ENCODE measurements at regions not wholly inside any gene's neighbourhood (a gene's known extent, or its start where the extent isn't known, plus 50 kb on each side); places are given as distances from the start of the nearest gene placed in this dataset.
"Not testable (repeated sequence)": the region's sequence is repeated elsewhere in the genome, so short reads cannot be mapped to it uniquely, and the experiment has no call there.

- intact Hi-C loops (cut with DNase I): no loop called here
- no peak for DNase-seq (ENCODE audit: low spot score)
Measured at GRCh38 chr5:145520335-145520734, 314.8 kb downstream of the PRELID2 start.

- DNase-seq (ENCODE audit: low spot score); intact Hi-C loops (cut with DNase I): not testable (repeated sequence)
Measured at GRCh38 chr5:145517588-145517987, 317.6 kb downstream of the PRELID2 start.

DNA sequence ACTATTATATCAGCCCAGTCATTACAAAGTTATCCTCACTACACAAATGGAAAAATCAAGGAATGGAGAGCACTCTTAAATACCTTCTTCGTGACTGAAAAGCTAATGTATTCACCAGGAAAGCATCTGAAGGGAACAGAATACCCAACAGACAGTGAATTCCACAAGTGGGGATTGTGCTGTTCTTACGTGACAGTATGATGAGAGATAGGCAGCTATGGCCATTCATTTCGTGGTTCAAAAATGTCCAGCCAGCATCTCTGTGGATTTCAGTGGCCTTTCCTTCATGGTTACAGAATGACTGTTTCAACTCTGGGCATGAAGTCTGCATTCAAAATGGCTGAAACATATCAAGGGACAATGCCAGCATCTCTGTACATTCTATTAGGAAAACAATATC lies 323.8 kb downstream of the PRELID2 start:
- DNase-seq (ENCODE audit: low spot score): no peak
- intact Hi-C loops (cut with DNase I): no loop called here

GRCh38 chr5:145510769-145511168 lies 324.4 kb downstream of the PRELID2 start:
- no peak for DNase-seq (ENCODE audit: low spot score)
- intact Hi-C loops (cut with DNase I): no loop called here

- DNase-seq (ENCODE audit: low spot score): no peak
- intact Hi-C loops (cut with DNase I): no loop called here
Measured at GRCh38 chr5:145510324-145510723, 324.8 kb downstream of the PRELID2 start.

- DNase-seq (ENCODE audit: low spot score): no peak
- intact Hi-C loops (cut with DNase I): no loop called here
Measured at GRCh38 chr5:145509336-145510136, 325.6 kb downstream of the PRELID2 start.

DNA sequence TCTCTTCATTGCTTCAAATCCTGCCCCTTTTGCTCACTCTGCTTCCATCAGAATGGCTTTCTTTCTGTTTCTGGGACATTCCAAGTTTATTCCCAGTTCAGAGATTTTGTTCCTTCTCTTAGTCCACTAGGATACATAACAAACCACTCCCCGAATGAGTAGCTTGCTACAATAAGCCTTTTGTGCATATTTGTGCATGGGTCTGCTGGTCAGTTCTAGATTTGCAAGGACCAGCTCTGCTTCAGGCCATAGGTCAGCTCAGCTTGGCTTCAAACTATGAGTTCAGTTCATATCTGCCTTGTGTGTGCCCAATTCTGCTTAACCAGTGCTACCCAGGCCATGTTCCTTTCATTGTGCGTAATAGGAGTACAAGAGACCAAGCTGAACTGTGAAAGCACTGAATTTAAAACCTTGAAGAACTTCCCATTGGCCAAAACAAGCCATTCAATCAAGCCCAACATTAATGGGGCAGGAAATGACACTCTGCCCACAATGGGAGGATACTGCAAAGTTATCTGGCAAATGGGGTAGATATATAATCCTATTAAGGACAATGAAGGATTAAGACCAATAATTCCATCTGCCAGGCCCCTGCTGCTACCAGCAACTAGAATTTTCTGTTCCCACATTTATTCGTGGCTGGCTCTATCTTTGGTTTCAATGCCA lies 328.8 kb downstream of the PRELID2 start:
- intact Hi-C loops (cut with DNase I): no loop called here
- no peak for DNase-seq (ENCODE audit: low spot score)

DNA sequence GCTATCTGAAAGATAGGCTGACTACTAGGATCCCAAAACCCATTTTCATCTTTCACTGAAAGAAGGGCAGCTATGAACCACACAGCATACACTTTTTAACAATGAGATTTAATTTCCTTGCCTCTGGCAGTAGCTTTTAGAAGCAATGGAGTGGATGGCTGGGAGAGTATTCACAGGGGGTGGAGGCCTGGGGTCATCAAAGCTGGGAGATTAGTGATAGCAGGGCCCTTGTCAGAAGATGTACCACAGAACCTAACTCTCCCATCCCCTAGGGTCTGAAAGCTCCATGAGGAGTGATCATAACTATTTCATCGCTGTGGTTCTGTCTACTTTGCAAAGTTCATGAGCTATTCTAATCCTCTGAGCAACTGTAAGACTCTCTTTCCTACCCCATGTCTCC lies 332.2 kb downstream of the PRELID2 start:
- no peak for DNase-seq (ENCODE audit: low spot score)
- intact Hi-C loops (cut with DNase I): no loop called here

DNA sequence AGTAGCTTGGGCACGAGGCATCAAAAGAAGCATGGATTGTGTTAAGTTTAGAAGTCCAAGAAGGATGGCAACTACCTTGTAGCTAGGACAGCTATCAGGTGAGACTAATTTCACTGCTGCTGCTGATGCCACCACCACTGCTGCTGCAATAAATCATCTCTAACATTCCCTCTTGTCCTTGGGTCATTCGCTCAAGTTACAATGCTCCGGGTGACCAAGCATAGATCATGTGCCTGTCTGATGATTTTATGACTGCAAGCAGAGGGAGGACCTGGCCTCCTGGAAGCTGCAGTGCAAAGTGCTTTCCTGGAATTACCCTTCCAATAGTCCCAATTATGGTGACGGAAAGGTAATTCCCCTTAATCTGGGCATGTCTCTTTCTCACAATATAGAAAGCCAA lies 334.4 kb downstream of the PRELID2 start:
- intact Hi-C loops (cut with DNase I): no loop called here
- DNase-seq (ENCODE audit: low spot score): no peak

DNA sequence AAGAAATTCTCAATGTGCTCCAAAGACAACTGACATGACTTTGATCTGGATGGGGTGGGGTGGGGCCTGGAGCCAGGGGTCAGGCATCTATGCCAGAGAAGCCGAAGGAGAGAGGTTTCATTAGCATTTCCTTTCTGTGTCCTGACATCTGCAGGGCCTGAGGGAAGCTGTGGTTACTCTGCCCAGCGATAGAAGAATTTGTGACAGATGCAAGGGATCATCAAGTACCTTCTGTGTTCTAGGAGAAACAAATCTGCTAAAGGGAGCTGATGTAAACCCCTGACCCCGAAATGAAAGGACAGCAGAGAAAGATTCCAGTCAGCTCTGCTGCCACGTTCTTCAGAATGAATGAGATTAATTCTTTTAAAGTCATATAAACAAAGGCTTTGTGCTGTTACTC lies 335.7 kb downstream of the PRELID2 start:
- intact Hi-C loops (cut with DNase I): no loop called here
- no peak for DNase-seq (ENCODE audit: low spot score)

DNA sequence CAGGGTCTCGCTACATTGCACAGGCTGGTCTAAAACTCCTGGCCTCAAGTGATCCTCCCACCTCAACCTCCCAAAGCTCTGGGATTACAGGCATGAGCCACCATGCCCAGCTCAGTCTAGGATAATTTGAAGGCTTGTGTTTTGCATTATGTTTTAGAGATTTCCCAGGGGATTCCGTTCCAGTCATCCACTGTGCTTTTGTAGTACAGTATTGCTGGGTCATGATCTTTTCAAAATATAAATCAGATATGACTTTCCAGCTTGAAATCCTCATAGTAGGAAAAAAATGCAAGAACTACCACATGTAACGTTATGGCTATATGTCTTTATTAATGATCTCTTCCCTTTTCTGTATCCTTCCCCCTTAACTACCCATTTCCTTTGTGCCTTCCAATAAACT lies 338.1 kb downstream of the PRELID2 start:
- intact Hi-C loops (cut with DNase I): no loop called here
- DNase-seq (ENCODE audit: low spot score): no peak

- intact Hi-C loops (cut with DNase I): no loop called here
- DNase-seq (ENCODE audit: low spot score): no peak
Measured at GRCh38 chr5:145495741-145496140, 339.4 kb downstream of the PRELID2 start.

GRCh38 chr5:145495196-145495595 lies 339.9 kb downstream of the PRELID2 start:
- intact Hi-C loops (cut with DNase I): no loop called here

DNA sequence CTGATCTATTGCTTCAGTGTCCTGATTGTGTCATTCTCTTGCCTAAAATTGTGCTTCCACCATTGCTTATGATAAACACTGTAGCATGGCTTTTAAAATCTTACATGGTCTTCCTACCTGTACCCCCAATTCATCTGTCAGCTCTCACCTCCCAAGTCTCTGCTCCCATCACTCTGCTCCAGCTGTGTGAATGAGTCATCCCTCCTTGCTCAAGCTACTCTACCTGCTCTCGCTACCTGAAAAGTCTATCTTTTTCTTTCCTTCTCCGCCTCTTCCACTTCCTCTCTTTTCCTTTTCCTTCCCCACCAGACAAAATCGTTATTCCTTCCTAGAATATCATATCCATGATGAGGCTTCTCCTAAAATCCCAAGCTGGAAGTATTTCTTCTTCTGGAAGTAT lies 341.7 kb downstream of the PRELID2 start:
- no peak for DNase-seq (ENCODE audit: low spot score)
- intact Hi-C loops (cut with DNase I): no loop called here

More at GRCh38 chr5:145495196-145495595, 339.9 kb downstream of the PRELID2 start:
- DNase-seq (ENCODE audit: low spot score): no peak

DNA sequence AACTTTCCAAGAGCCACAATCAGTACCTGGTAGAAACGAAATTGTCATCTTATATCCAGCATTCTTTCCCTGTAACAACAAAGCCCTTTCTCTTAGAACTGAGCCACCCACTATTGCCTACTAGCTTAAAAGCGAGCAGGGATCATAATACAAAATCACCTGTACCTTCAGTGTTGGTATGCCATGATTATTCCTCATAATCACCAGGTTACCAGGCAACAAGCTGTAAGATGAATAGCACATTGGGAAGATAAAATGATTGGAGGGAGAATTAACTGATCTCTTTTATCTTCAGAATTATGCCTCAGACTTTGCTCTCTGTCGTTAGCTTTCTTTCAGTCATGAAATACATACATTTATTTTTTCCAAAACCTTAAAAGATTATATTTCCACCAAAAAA lies 345.6 kb downstream of the PRELID2 start:
- no peak for DNase-seq (ENCODE audit: low spot score)
- intact Hi-C loops (cut with DNase I): no loop called here

DNA sequence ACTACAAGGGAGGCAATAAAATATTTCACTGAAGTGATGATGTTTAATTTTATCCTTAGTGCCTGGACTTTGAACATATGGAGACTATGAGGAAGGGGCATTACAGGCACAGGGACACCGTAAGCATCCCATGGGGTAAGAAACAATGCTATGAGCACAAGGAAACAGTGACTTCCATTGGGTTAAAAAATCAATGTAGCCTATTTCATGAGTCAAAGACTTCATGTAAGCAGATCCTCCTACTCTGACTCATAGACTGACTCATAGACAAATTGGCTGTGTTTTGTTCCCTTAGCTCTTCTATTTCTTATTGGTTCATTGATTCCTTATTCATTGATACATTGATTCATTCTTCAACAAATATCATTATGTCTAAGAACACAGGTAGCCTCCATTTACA lies 351.0 kb downstream of the PRELID2 start:
- intact Hi-C loops (cut with DNase I): no loop called here

GRCh38 chr5:145483212-145483611 lies 351.9 kb downstream of the PRELID2 start:
- intact Hi-C loops (cut with DNase I): no loop called here
- DNase-seq (ENCODE audit: low spot score): no peak

More for the DNA sequence above, 351.0 kb downstream of the PRELID2 start:
- DNase-seq (ENCODE audit: low spot score): no peak

DNA sequence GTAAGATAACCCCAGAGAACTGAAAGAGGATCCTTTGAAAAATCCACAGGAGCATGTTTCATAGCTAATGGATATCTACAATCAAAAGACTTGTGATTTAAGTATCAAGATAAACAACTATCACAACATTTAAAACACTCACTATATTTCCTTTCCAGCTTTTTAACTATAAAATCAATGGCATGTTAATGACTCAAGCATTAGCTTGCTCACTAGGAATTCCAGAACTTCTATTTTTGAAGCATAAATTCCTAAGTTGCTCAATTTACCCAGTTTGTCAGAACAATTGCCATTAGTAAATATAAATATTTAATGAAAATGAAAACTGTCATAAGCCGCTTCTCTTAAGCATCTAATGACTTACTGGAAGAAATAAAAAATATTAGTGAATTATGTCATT lies 355.3 kb downstream of the PRELID2 start:
- intact Hi-C loops (cut with DNase I): no loop called here
- DNase-seq (ENCODE audit: low spot score): no peak

- DNase-seq (ENCODE audit: low spot score): no peak
- intact Hi-C loops (cut with DNase I): no loop called here
Measured at GRCh38 chr5:145479271-145479670, 355.9 kb downstream of the PRELID2 start.

DNA sequence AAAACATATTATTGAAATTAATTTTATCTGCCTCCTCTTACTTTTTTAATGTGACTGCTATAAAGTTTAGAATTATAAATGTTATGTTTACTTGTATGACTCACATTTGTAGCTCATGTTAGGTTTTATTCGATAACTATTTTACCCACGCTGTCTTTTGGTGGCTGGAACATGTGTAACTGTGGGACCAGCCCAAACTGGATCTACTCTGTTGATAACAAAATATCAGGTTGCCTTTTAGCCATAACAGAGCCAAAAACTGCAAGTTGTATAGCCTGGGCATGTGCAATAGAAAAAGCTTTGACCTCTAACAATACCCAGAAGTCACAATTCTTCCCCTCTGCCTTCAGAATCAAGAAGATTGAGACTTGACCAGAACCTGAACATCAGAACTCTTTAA lies 356.5 kb downstream of the PRELID2 start:
- intact Hi-C loops (cut with DNase I): no loop called here

DNA sequence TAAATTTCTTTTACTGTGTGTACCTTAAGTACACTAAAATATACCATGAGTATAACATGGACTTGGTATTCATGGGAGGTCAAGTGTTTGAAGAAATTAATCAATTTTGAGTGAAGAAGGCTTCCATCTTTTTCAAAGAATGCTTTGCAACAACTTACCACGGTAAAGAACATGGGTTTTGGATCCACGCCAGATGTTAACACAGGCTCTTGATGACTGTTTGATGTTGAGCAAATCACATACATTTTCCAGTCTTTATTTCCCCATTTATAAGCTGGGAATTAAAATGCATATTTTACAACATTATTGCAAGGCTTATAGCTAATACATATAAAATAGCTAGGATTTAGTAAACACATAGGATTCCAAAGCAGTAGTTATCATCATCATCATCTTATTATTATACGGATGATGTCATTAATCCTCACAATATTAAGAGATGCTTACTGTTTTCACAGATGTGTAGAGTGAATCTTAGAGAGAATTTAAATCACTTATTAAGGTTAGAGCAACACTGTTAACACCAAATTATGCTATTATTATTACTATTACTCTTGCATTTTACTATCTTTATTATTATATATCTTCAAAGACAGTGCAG lies 362.0 kb downstream of the PRELID2 start:
- intact Hi-C loops (cut with DNase I): no loop called here

More for the DNA sequence above, 356.5 kb downstream of the PRELID2 start:
- DNase-seq (ENCODE audit: low spot score): no peak

More for the DNA sequence above, 362.0 kb downstream of the PRELID2 start:
- no peak for DNase-seq (ENCODE audit: low spot score)
